Pancreas (tissue), 10 donors: ENCODE measurements at regions not wholly inside any gene's neighbourhood (a gene's known extent, or its start where the extent isn't known, plus 50 kb on each side); places are given as distances from the start of the nearest gene placed in this dataset.

Source experiments
- ATAC-seq, 4 donors: fragments of 200-7000 bp; cut with Tn5 transposase; one replicate each; pipeline versions ENCODE4 v1.8.0 to v1.9.1; 2020; ENCODE audit warnings: mild to moderate bottlenecking in 4 of 4, moderate library complexity in 4 of 4
- DNase-seq, 6 donors: peaks; one replicate each; pipeline ENCODE4 v3.0.0-alpha.2; 2020
- FAIRE-seq: peaks from 2 replicates; lab custom pipeline; 2012; peaks lifted over from hg19 to GRCh38; lab: Jason Lieb, UNC
- H3K27ac ChIP-seq, 4 donors: fragments of 200-600 bp; sonication (generic); 1 replicate in 3 of 4; 2 replicates in 1 of 4; pipeline versions ENCODE4 v1.5.0 to v1.8.0; 2020
- H3K27me3 ChIP-seq, 4 donors: fragments of 200-600 bp; one replicate each; pipeline ENCODE4 v1.8.0; 2021
- H3K36me3 ChIP-seq, 3 donors: fragments of 200-600 bp; sonication (generic) in 1 of 3; one replicate each; pipeline versions ENCODE4 v1.5.0 to v1.8.0; 2020 to 2021
- H3K4me1 ChIP-seq, 3 donors: fragments of 200-600 bp; one replicate each; pipeline ENCODE4 v1.8.0; 2021
- H3K4me3 ChIP-seq, 4 donors: fragments of 200-600 bp; sonication (generic) in 2 of 4; one replicate each; pipeline versions ENCODE4 v1.5.0 to v1.8.0; 2020 to 2021
- H3K9me3 ChIP-seq, 4 donors: fragments of 200-600 bp; one replicate each; pipeline ENCODE4 v1.8.0; 2021
- WGBS, 2 donors: extraction: QIAGEN DNeasy Blood & Tissue Kit; methylation state at CpG; one replicate each; pipeline ENCODE4 v1.1.7; 2013; 5-methylcytosine and 5-hydroxymethylcytosine counted together
- intact Hi-C, 3 donors: fragments of 100-400 bp; cut with DNase I; formaldehyde crosslinking; loops; one replicate each; pipeline versions ENCODE4 v1.11.1 to v1.14.2; 2022
- TF ChIP-seq, protein P1 (sequence below), 4 donors: fragments of 200-600 bp; sonication (generic) in 3 of 4; IDR thresholded peaks; one replicate each; pipeline versions ENCODE4 v1.5.0 to v1.8.0; 2021; ENCODE audit warnings: antibody characterized with exemption in 4 of 4
- donor health status: healthy with polysubstance abuse.
- donor health status: DM: no; HTN: no; CAD: no; lungs with moderate emphysema.
- donor health status: DM: no; HTN: no; CAD: no.
- donor health status: control.
- donor health status: control.
- donor health status: Bipolar disorder and iron deficiency.
- donor health status: DM: yes; HTN: yes; CAD: no.
- donor health status: DM: no; HTN: no; CAD: no.
- donor health status: DM: no; HTN: no; CAD: no.
- donor health status: DM: yes; HTN: yes; CAD: no.

DNA sequence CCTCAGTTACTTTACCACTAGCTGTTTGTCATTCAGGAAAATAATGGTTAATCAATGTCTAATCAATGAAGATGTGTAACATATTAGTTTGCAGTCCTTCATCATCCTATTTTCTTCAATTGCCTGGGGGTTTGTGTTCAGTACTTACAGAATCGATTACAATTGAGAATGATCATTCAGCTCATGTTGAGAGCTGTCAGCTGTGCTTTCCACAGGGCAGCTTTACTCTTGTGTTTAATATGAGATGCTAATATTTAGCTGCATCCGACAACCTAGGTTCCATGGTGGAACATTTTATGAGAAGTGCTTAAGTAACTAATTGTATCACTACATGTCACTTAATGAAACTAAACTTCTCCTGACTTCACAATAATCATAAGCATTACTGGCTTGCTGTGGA, 191.9 kb downstream of the GRB14 start:
- Histone ChIP-seq H3K27me3 (peaks cover 0 to 3% (median 0%) of the 10 kb centered on the region in 4 donors), H3K4me1 (no peaks in the 10 kb centered on the region), H3K4me3 (no peak overlapping the region), H3K27ac (no peak overlapping the region), H3K36me3 (no peaks in the 10 kb centered on the region), H3K9me3 (no peaks in the 10 kb centered on the region)
- FAIRE-seq, result no peak
- intact Hi-C loops, result no loop called here
- DNase-seq, result no peak
- TF ChIP-seq, protein P1, sequence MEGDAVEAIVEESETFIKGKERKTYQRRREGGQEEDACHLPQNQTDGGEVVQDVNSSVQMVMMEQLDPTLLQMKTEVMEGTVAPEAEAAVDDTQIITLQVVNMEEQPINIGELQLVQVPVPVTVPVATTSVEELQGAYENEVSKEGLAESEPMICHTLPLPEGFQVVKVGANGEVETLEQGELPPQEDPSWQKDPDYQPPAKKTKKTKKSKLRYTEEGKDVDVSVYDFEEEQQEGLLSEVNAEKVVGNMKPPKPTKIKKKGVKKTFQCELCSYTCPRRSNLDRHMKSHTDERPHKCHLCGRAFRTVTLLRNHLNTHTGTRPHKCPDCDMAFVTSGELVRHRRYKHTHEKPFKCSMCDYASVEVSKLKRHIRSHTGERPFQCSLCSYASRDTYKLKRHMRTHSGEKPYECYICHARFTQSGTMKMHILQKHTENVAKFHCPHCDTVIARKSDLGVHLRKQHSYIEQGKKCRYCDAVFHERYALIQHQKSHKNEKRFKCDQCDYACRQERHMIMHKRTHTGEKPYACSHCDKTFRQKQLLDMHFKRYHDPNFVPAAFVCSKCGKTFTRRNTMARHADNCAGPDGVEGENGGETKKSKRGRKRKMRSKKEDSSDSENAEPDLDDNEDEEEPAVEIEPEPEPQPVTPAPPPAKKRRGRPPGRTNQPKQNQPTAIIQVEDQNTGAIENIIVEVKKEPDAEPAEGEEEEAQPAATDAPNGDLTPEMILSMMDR (IDR thresholded peaks at IDR 0.05), result no peak
- ATAC-seq, result no peak
- WGBS, 2 donors, result 39 to 43% methylated on average over 2 of the region's 2 CpGs

DNA sequence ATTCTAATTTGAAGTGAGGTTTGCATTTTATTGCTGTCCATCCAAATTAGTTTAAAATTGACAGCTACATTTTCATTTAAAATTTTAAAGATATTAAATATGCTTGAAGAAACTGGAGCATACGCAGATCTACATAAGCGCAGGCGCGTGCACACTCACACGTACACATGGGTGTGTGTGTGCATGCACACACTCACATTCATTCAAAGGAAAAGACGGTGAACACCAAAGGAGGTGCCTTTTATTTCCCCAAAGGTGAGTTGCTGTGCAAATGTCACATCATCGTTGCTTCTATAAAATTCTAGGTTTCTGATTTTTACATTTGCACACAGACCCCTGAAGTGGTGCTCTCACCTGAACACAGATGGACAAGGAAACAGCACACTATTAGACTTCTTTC, 194.2 kb downstream of the GRB14 start:
- WGBS, 2 donors, result 84 to 87% methylated on average over 7 of the region's 7 CpGs

DNA sequence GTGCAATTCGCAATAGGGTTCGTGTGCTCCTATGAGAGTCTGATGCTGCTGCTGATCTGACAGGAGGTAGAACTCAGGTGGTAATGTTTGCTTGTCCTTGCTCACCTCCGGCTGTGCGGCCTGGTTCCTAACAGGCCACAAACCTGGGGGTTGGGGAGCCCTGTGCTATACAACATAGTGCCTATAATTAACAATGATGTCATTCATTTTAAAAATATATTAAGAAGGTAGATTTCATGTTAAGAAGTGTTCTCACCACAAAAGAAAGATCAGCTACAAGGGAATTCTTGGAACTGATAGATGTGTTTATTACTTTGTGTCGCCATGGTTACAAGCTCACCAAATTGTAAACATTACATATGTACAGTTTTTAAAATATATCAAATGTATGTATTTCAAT, 200.5 kb downstream of the GRB14 start:
- intact Hi-C loops, result no loop called here
- 71 to 75% methylated on average over 5 of the region's 5 CpGs for WGBS, 2 donors
- FAIRE-seq, result no peak

More for the DNA sequence above, 194.2 kb downstream of the GRB14 start:
- no peaks in the 10 kb centered on the region for H3K4me1 ChIP-seq
- DNase-seq, result no peak
- TF ChIP-seq, protein P1 (IDR thresholded peaks at IDR 0.05), result no peak
- intact Hi-C loops, result no loop called here
- H3K27ac ChIP-seq, result no peak overlapping the region
- no peak for ATAC-seq
- H3K27me3 ChIP-seq, result peaks cover 0 to 4% (median 1%) of the 10 kb centered on the region in 4 donors
- no peaks in the 10 kb centered on the region for H3K9me3 ChIP-seq
- H3K36me3 ChIP-seq, result no peaks in the 10 kb centered on the region
- H3K4me3 ChIP-seq, result no peak overlapping the region
- no peak for FAIRE-seq

DNA sequence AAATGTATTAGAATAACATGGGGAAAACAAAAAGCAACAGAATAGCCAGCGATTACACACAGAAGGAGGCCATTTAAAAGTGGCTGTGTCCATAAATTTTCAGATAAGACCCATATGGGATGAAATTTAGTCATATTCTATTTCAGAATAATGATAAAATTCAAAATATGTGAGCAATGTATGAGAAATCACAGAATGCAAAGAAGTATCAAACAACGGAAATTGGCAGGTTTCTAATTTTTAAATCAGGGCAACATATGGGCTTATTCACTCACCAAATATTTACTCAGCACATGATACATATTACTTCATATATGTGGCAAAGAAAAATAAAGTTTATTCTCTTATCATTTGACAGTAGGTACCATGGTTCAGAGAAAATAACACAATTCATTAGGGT, 208.5 kb downstream of the GRB14 start:
- Histone ChIP-seq H3K27ac (no peak overlapping the region), H3K36me3 (no peaks in the 10 kb centered on the region), H3K27me3 (no peaks in the 10 kb centered on the region), H3K9me3 (no peaks in the 10 kb centered on the region), H3K4me1 (no peaks in the 10 kb centered on the region), H3K4me3 (no peak overlapping the region)
- FAIRE-seq, result no peak
- WGBS, 2 donors, result 61 to 69% methylated on average over 2 of the region's 2 CpGs
- no peak for DNase-seq
- TF ChIP-seq, protein P1 (IDR thresholded peaks at IDR 0.05), result no peak
- intact Hi-C loops, result no loop called here
- no peak for ATAC-seq

More for the DNA sequence above, 200.5 kb downstream of the GRB14 start:
- DNase-seq (no peak), ATAC-seq (no peak)
- TF ChIP-seq, protein P1 (IDR thresholded peaks at IDR 0.05), result no peak
- Histone ChIP-seq H3K27me3 (peaks cover 0 to 4% (median 0%) of the 10 kb centered on the region in 4 donors), H3K27ac (no peak overlapping the region), H3K4me1 (no peaks in the 10 kb centered on the region), H3K9me3 (no peaks in the 10 kb centered on the region), H3K36me3 (no peaks in the 10 kb centered on the region), H3K4me3 (no peak overlapping the region)

DNA sequence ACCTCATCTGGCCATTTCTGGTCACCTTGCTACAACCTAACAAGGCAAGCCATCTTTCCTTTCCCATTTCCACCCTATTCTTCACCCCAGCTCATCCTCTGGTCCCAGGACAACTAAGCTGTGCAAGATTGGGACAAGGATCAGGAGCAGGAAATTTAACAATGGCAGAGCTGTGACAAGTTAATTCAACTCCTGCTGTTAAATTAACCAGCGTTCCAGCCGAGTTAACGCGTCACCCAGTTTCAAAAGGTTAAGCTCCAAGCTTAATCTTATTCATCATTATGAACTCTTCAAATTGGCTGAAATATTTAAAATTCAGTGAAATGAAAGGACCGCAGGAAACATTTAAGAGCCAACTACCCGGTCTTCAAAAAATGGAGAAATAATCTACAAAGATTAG, 231.9 kb downstream of the GRB14 start:
- TF ChIP-seq, protein P1 (IDR thresholded peaks at IDR 0.05), result no peak
- Histone ChIP-seq H3K9me3 (no peaks in the 10 kb centered on the region), H3K4me3 (no peak overlapping the region), H3K27ac (no peak overlapping the region), H3K36me3 (no peaks in the 10 kb centered on the region), H3K4me1 (no peaks in the 10 kb centered on the region), H3K27me3 (no peaks in the 10 kb centered on the region)
- FAIRE-seq (no peak), ATAC-seq (no peak), DNase-seq (no peak)
- intact Hi-C loops, result no loop called here
- 78 to 82% methylated on average over 6 of the region's 6 CpGs for WGBS, 2 donors
